Jurkat, Clone E6-1 (cell line): ENCODE measurements at regions not wholly inside any gene's neighbourhood (a gene's known extent, or its start where the extent isn't known, plus 50 kb on each side); places are given as distances from the start of the nearest gene placed in this dataset.

ENCODE experiments used
- DNase-seq: peaks from one replicate; pipeline ENCODE4 v3.0.0-alpha.2; 2011; ENCODE audit warnings: low read depth, low spot score
- H3K4me3 ChIP-seq: 2 replicates; pipeline ENCODE4 v1.5.1; 2011; ENCODE audit warnings: mild to moderate bottlenecking, low read length, control low read depth, moderate library complexity

DNA sequence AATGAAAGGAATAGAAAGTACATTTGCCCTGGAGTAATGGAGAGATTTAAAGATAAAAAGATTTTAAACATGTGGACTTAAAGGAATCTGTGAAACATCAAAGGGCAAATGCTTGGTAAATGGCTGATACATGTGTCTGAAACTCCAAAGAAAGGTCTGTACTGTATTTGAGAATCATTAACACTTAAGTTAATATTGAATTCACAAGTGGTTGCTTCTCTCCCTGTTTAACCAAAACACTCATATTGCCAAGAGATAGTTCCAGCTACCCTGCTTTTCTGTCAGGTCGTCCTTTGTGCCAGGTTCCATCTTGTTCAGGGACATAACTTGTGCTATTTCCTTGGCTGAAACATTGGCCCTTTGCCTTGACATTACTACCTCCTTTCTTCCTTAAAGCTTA lies 171.3 kb upstream of the HS3ST5 start:
- no peak for DNase-seq
- H3K4me3 ChIP-seq: no peak overlapping the region

DNA sequence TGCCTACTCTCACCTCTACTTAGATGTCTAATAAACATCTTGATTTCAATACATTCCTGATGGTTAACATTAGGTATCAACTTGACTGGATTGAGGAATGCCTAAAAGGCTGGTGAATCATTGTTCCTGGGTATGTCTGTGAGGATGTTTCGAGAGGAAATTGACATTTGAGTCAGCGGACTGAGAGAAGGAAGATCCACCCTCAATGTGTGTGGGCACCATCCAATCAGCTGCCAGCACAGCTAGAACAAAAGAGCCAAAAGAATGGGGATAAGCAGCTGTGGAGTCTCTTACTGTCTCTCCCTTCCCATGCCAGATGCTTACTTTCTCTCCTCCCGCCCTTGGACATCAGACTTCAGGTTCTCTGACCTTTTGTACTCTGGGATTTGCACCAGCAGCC lies 128.6 kb upstream of the HS3ST5 start:
- H3K4me3 ChIP-seq: no peak overlapping the region
- no peak for DNase-seq

DNA sequence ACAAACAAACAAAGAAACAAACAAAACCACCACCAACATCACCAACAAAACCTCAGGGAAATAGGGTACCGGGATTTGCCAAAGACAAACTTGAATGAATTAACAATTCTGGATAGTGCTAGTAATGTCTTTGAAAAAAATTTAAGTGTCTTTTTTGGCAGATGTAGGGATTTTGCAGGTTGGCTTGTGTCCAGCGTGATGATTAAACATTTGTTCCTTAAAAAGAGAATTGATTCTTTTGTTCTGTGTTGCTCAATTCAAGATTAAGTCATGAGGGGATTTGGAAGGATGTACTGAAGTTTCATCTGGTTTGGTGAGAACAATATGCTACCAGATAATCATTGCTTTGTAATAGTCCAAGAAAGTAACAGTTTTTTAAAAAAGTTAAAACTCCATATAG lies 125.1 kb upstream of the HS3ST5 start:
- no peak for DNase-seq
- no peak overlapping the region for H3K4me3 ChIP-seq

DNA sequence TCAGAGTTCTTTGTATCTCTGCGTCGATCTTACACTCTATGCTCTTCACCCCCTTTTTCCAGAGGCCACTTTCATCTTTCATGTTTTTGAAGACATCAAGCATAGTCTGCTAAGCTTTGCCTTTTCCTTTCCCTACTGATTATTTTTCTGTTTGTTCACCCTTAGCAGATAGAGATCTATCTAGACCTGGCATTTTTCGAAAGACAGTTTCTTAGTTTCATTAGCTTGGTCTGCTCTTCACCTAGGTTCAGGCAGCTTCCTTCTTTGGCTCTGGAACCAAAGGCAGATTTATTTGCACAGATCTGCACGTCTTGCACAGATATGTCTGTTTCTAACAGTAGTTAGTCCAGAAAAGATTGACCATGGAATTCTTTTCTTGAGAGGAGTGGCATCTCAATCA lies 122.7 kb upstream of the HS3ST5 start:
- DNase-seq: no peak
- H3K4me3 ChIP-seq: no peak overlapping the region

DNA sequence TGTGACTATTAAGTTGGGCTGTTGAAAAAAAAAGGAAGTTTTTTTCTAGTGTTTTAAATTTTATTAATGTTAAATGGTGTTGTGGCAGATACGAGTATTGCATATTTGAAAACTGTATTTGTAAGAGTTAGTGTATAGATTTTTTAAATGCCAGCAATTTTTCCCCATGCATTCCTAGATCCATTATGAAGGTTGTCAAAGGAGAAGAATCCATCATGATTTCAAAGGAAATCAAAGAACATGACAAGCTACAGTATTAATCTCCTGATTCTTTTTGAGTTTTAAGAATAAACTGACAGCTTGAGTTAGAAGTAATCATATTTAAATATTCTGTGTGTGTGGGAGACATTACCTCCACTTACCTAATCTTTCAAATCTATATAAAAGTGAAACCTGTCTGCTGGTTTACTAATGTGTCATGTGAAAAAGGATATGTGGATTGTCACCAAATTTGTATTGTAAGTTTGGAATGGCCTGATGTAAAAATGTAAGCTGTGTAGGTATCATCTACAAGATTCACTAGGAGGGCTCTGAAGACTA lies 111.0 kb upstream of the HS3ST5 start:
- DNase-seq: no peak
- H3K4me3 ChIP-seq: no peak overlapping the region

DNA sequence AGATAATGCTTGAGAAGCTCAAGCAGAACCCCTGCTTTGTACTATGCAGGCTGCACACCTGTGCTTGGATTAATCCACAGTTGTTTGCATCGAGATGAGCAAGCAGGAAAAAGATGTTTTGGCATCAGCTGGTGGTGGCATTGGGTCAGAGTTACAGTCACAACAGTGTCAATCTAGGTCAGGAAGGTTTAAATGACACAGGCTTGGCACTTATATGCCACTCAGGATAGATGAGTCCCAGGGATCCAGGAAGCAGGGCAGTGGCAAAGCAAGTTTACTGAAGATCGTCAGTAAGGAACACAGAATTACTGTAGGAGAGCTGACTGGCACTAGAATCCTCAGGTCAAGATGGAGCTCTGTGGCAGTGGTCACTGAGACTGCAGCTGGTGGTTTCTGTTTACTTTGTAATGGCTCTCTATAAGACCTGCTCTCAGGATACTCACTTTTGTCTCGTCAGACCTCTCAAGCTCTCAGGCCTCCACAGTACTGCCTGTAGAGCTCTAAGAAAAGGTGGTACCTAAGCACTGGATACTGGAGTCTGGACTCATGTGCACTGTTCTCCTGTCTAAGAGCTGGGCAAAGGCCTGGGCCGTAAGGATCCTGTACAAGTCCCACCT lies 110.1 kb upstream of the HS3ST5 start:
- DNase-seq: no peak
- H3K4me3 ChIP-seq: no peak overlapping the region

DNA sequence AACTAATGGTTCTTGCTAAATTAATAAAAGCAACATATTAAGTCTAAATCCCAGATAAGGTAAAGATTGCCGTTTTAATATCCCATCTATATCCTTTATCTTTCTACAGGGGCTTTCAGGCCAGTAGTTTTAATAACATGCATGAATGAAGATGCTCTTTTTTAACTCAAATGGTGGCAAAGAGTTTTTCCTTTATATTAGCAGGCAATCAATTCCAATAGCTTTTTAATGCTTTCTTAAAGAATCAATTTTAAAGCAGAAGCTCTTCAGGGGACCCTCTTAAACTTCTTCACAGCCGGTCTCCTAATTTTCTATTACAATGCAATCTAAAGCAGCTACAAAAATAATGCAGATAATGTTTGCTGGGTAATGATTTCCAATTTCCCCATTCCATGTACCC lies 107.8 kb upstream of the HS3ST5 start:
- H3K4me3 ChIP-seq: no peak overlapping the region
- no peak for DNase-seq

DNA sequence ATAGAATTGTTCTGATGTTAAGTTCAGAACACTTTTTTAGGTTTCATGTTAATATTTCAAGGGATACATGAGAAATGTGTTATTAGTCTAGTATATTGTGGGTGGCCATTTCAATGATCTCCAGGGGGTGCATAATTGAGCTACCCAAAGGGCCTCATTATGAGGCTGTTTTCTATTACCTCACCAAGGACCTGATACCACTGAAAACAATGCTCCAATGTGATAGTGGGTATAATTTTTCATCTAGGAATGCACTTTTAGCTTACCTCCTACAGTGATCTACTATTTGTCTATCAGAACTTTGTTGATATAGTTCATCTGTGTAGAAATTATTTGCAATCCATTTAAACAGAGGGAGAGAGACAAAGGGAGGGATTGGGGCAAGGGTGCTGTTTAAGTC lies 106.8 kb upstream of the HS3ST5 start:
- DNase-seq: no peak
- H3K4me3 ChIP-seq: no peak overlapping the region

DNA sequence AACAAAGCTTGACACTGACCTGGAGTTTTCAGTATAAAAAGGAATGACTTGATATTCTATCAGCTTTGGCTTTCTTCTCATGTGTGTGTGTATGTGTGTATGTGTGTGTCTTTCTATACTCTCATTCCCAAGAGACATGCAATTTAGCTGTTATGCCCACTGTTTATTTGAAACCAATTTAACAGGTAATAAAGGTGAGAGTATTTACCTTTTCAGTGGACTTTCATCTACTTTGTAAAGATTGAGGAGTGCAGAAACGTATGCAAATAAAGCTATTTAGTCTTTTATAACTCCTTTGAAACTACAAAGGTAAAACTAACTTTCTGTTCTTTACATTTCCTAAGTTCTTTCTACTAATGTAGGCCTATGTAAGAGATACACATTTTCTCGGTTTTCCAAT lies 103.5 kb upstream of the HS3ST5 start:
- H3K4me3 ChIP-seq: no peak overlapping the region
- DNase-seq: no peak

DNA sequence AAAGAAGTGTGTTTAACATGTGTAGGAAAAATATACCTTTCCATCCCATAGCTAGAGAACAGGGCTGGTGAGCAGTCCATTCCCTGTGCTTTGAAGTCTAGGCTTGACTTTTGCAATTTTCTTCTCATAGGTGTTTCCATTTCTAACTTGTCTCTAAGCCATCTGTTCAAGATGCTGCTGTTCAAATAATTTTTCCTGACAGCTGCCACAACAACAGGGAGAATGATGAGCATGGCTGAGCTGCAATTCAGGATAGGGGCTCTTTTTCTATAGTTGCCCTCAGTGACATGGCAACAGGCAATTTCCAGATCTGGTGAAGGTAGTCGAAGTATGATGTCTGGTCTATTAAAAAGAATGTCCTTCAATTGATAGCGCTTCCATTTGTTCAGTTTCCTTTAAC lies 103.0 kb upstream of the HS3ST5 start:
- no peak for DNase-seq
- no peak overlapping the region for H3K4me3 ChIP-seq

DNA sequence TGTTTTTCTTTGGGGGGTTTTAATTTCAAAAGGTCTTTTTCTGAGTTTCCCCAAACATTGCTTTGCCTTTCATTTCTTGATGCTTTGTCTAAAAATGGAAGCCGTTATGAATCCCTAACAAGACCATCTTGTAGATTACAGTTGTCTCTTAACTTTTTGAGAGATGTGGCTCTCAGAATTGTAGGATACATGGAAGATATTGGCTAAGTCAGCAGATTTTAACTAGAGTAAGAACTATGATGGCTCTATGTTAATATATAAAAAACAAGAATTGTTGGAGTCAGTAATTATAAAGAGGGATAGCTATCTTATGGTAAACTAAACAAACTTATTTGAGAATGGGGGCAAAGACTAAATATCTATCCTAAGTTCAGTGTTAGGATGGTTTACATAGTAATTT lies 96.6 kb upstream of the HS3ST5 start:
- DNase-seq: no peak
- no peak overlapping the region for H3K4me3 ChIP-seq

DNA sequence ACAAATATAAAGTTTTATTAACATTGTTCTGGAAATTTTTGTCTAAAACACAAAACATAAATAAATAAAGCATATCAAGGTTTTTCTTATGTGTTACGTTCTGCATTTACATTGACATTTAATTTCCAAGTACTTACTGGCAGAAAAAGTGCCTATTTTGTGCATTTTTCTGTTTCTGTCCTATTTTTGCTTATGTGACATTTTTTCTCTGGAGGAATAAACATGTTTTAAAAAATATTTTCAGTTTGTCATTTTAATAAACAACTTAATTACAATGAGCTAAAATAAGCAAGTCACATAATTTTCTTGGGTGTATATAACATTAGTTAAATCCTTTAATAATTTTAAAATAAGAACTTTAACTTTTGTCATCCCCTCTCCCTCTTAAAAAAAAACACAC lies 94.4 kb upstream of the HS3ST5 start:
- no peak for DNase-seq
- H3K4me3 ChIP-seq: no peak overlapping the region

DNA sequence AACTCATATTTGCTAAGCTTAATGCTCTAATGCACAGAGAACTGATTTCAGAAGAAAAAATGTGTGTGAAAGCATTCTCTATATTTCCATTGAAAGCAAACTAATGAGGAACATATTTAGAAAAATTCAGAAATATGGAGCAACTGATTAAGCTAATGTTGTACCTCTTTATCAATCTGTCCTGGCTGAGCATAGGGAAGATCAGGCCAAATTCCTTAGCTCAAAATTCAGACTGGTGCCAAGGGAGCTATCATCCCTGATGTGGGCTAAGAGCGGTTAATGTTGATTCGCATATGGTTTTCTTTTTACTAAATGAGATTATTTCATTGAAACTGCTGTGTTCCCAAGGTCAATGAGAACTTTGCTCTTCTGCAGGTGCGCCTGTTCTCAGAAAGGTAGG lies 93.9 kb upstream of the HS3ST5 start:
- no peak for DNase-seq
- no peak overlapping the region for H3K4me3 ChIP-seq

DNA sequence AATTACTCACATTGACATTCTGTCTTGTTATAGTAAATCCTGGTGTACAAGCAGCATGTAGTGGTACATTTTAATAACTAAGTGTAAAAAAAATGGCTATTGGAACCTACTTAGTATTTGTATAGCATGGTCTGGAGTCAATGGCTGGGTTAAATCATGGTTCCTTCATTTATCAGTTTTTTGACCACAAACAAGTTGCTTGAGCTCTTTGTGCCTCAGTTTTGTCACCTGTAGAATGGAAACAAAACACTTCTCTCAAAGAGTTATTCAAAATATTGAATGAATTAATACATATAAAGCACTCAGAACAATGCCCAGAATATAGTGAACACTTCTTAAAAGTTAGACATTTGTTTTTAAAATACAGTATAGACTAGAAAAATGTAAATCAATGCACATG lies 93.2 kb upstream of the HS3ST5 start:
- no peak for DNase-seq
- no peak overlapping the region for H3K4me3 ChIP-seq

DNA sequence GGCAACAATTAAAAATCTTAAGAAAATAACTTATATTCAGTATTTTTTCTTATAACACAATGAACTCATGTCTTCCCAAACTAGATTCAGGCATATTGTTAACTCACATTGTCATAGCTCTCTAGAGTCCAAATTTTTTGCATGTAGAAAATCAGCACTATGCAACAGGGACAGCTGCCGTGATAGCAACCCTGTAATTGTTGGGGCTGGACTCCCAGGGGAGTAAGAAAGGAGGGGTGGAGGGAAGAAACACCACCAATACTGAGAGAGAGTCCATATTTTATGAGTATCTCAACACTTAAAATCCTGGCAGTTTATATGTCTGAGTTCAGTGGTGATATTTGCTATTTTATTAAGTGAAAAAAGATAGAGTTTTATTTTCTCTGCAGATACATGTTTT lies 89.6 kb upstream of the HS3ST5 start:
- H3K4me3 ChIP-seq: no peak overlapping the region
- DNase-seq: no peak

DNA sequence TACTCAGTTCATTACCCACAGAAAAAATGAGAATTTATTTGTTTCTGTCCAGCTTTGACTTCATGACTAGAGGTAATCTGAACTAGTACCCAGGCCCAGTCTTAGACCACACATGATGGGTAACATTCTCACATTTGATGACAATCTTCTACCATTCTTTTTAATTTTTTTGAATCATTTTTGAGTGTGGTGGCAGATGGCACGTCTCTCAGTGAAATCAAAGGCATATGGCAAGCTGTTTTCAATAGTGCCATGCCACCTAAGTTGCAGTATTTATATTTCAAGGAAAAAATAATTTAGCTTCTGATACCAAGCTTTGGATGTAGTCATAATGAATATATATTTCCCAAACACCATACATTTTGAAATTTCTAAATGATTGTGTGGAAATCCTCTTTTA lies 88.8 kb upstream of the HS3ST5 start:
- DNase-seq: no peak
- H3K4me3 ChIP-seq: no peak overlapping the region

DNA sequence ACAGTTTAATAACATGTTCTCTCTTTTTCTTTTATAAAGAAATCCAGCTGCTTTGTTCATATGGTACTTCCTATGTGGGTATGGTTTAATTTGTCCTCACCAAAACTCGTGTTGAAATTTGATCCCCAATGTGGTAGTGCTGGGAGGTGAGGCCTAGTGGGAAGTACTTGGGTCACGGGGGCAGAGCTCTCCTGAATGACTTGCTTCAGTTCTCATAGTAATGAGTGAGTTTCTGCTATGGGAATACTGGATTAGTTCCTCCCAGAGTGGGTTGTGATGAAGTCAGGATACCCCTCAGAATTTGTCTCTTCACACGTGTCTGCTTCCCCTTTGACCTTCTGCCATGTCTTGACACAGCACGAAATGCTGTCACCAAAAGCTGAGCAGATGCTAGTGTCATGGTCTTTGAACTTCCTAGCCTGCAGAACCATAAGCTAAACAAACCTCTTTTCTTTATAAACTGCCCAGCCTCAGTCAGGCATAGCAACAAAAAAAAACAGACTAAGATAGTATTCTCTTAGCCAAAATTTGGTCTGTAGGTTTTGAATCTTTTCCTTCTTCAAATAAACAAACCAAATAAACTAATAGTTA lies 87.8 kb upstream of the HS3ST5 start:
- H3K4me3 ChIP-seq: no peak overlapping the region

DNA sequence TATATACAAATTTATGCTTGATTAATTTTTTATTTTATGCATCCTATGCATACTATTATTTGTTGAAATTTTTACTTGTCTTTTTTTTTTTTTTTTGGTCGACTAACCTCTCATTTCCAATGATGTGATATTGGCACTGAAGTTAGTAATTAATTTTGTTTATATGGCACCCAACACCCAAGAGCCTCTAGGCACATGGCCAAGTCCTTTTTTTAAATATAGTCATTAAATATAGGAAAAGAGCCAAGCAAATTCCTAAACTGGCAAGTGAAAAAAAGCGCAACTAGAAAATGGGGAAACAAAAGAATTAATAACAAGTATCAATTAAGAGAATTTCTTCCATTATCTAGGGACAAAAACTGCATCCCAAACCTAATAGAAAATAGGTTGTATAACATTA lies 85.5 kb upstream of the HS3ST5 start:
- no peak for DNase-seq
- H3K4me3 ChIP-seq: no peak overlapping the region

More for the DNA sequence above, 87.8 kb upstream of the HS3ST5 start:
- DNase-seq: no peak

DNA sequence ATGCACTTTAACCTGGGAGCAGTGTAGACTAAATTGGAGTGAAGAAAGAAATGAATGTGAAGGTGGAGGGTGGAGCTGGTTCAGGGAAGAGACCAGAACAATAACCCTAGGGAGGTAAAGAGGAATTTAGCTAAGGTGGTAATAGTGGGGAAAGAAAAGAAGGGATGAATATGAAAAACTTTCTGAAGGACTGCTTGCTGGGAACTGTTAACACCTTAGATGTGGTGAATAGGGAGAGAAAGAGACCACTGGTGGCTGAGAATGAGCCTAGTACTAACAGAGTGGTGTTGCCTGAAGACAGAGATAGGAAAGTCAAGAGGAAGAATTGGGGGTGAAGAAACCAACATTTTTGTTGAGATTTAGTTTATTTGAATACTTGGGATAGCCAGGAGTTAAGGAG lies 78.4 kb upstream of the HS3ST5 start:
- no peak for DNase-seq

DNA sequence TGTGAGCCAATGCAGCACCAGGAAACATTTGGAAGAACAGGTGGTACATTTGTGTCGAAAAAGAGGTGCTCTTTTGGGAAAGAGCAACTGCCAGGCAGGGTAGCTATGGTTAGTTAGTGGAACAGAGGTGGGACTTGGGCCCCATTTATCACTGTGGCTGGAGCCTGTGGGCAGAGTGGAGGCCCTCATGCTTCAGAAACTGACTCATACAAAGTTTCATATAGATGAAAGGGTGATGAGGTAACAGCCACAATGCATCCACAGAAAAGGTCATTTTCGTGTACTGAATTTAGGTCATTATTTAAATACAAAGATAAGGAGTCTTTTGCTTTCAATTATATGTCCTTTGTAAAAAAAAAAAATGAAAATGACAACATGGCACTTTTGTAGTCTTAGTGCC lies 76.4 kb upstream of the HS3ST5 start:
- H3K4me3 ChIP-seq: no peak overlapping the region
- DNase-seq: no peak

More for the DNA sequence above, 78.4 kb upstream of the HS3ST5 start:
- H3K4me3 ChIP-seq: no peak overlapping the region

DNA sequence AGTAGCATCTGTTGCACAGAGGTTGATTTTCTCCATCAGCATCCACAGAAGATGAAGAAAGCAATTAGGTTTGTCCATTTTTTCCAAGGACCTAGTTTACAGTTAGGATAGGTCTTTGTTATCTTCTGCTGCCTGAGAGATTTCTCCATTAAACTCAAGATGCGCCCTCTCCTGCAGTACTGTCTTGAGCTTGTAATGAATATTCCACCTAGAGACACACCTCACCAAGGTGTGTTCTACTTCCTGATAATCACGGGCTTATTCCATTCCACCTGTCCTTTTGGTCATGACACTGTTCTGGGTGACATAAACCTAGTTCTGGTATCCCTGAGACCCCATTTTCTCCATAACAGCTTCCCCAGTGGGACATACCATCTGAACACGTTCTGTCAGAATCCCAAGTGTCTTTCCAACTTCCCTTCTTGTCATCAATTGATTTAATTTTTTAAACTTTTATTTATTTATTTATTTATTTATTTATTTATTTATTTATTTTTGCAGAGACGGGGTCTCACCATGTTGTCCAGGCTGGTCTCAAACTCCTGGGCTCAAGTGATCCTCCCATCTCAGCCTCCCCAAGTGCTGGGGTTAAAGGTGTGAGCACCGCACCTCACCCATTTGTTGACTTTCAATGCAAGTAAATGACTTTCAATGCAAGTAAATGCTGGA lies 75.6 kb upstream of the HS3ST5 start:
- no peak overlapping the region for H3K4me3 ChIP-seq
- no peak for DNase-seq
